H1 (cell line): ENCODE measurements at regions not wholly inside any gene's neighbourhood (a gene's known extent, or its start where the extent isn't known, plus 50 kb on each side); places are given as distances from the start of the nearest gene placed in this dataset.

Experiments used
- KDM1A ChIP-seq: fragments of 200-600, 300-600 bp; sonication (generic); IDR thresholded peaks from 2 replicates; pipeline ENCODE4 v1.7.1; 2016; ENCODE audit warnings: mild to moderate bottlenecking, low read length, borderline replicate concordance
- TF ChIP-seq, protein P1 (sequence below): IDR thresholded peaks from 2 replicates; pipeline ENCODE4 v1.6.1; 2011; ENCODE audit warnings: low read length, improper control_type of control experiment

DNA sequence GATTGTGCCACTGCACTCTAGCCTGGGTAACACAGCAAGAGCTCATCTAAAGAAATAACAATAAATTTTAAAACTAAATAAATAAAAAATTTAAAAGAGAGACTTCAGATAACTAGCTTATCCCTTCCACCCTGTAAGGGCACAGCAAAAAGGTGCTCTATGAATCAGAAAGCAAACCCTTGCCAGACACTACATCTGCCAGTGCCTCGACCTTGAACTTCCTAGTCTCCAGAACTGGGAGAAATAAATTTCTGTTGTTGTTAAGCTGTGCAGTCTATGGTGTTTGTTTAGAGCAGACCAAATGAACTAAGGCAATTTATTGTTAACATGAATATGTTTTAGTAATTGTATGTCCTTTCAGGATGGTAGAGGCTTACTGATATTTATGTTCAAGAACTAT, 174.9 kb upstream of the TRIM24 start:
- TF ChIP-seq, protein P1, sequence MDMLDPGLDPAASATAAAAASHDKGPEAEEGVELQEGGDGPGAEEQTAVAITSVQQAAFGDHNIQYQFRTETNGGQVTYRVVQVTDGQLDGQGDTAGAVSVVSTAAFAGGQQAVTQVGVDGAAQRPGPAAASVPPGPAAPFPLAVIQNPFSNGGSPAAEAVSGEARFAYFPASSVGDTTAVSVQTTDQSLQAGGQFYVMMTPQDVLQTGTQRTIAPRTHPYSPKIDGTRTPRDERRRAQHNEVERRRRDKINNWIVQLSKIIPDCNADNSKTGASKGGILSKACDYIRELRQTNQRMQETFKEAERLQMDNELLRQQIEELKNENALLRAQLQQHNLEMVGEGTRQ: no peak
- TF ChIP-seq KDM1A: no peak
